Hematopoietic multipotent progenitor cell treated with erythropoietin and hydrocortisone succinate and interleukin-3 and kit ligand, for 6 days (in vitro differentiated cells): ENCODE measurements at regions not wholly inside any gene's neighbourhood (a gene's known extent, or its start where the extent isn't known, plus 50 kb on each side); places are given as distances from the start of the nearest gene placed in this dataset.
"Not testable (repeated sequence)": the region's sequence is repeated elsewhere in the genome, so short reads cannot be mapped to it uniquely, and the experiment has no call there.

Experiments
- DNase-seq: peaks from one replicate; pipeline ENCODE4 v3.0.0-alpha.2; 2015

DNA sequence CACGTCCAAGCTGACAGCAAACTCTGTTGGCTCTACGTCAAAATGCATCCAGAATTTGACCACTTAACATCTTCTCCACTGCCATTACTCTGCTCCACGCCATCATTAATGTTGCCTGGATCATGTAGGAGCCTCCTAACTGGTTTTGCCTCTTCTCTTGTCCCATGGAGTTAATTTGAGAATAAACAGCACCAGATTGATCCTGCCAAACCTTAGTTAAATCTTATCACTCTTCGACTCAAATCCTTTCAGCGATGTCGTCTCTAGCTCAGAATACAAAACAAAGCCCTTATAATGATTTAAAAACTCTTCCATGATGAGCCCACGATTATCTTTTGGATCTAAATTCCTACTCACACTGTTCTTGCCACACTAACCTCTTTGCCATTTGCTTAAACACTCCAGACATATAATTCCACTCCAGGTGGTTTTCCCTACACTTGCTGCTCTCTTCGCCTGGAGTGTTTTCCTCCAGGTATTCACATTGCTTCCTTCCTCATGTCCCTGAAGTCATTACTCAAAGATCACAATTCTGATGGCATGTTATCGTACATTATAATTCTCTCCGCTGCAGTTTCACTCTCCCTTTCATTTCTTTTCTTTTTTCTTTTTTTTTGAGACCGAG, 90.7 kb upstream of the KCNK2 start:
- no peak for DNase-seq

DNA sequence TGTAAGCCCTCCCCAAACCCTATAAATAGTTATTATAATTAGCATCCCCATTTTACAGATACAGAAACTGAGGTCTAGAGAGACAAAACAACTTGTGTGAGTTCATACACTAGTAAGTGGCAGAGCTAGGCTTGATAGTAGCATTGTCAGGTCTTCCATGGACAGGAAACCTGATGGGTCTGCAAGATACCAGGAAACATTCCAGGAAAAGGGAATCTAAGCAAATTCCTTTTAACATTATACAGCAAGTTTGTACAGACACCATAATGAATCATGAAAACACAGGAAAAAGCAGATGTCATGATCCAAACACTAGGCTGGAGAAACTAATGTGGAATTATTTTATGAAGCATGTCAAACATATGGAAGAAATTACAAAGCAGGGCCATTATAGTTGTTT, 89.1 kb upstream of the KCNK2 start:
- no peak for DNase-seq

DNA sequence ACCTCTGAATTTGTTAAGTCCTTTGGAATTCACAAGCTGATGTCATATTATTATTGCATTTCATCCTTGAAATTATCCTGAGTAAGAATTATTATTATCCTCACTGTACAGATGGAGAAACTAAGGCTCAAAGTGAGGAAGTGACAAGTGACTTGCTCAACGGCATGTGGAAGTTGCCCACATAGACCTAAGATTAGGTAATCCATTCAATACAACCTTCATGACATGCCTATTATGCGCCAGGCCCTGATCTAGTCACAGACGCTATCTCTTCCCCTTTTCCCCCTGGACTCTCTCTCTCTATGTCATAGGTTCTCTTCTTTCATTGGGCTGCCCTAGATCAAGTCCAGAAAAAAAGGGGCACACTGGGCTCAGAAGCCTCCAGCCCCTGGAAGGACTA, 84.9 kb upstream of the KCNK2 start:
- DNase-seq = no peak

DNA sequence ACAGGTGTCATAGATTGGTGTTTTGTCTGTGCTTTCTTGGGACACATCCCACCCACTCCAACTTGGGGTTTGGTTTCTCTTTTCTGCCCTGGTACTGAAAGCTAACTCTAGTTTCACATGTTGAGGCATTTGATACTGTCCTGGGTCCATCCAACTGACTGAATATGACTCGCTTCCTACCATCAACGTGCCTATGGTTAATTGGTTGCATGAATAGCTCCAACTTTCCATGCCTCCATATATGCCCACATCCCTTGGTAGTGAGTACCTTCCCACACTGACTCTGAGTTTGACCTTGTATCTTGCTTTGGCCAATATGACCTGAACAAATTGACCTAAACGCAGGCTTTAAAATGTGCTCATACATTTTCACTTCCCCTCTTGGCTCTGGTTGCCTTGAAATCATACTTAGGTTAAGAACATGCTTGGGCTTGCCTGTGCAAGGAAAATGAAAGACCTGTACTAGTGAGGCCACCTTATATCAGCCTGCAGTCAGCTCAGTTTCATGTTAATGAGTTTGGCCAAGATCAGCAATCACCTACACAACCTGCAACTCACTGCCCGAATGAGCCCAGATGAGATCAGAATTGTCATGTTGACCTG, 81.0 kb upstream of the KCNK2 start:
- DNase-seq = no peak

DNA sequence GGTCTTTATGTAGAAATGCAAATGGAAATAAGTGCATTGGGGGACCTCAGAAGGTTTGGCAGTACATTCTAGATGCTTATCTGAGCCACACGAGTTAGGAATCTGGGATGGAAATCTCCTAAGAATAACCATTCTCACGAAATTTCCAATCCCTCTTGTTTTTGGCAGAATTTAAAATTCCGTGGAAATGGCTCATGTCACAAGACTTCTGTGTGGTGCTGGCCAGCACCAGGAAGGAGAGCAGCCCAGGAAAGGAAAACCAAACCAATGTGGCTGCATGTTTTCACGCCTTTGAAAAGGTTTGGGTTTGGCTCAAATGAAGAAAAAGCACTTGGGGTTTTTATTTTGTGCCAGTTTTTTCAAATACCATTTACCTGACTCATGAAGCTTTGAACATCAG, 80.1 kb upstream of the KCNK2 start:
- DNase-seq = no peak

DNA sequence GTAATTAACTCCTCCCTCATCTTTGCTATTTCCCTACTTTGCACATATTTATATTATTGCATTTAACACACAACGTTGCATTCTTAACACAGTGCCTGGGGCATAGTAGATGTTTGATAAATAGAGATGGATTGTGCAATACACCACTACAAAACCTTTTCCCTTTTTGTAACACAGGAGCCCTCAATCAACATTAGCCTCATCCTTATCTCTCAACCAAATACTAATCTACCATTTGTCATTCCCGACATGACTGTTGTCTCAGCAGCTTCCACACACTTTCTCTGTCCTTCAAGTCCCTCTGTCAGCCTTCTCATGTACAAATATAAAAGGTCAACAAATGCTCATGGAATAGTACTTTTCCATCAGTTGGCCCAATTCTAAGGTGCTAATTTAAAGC, 78.9 kb upstream of the KCNK2 start:
- DNase-seq = no peak

DNA sequence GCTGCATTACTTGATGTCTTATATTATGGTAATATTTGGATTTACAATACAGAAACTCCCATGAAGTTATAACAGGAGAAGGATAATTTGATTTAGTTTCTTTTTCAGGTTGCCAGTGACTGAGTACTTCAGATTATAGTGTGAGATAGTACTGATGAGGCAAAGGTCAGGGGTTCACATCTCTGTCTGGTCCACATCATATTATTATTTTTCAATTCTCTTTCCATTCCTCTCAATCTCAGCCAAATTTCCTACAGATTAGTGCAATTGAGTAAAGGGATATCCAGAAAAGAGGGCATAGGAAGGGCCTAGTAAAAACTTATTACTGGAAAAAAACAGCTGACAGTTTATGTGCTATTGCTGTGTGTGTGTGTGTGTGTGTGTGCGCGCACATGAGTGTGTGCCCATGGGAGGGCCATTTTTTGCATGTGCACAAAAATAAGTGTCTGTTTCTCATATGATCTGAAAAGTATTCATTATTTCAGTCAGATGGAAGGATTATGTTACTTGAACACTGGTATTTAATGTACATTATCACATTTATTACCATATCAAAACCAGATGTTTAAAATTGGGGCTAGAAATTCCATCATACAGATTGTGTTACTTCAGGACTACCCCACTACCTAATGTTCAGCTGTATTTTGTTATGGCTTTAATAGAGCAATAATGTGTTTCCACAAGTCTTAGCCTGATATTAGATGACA, 78.3 kb upstream of the KCNK2 start:
- no peak for DNase-seq

DNA sequence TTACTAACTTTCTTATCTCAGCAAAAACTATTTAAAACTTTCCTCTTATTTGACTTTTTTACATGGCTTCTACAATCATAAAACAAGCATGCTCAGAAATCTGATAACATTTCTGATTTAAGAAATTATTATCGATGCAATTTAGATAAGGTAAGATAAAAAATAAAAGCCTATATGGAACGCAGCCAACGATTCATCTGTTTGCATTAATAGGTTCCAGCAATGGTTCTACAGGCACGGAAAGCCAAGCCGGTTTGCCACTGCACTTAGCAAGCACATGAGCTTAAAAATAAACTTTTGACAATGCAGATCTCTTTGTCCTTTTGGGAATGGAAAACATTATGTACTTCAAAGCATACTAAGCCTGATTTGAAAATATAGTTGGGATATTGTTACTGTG, 77.5 kb upstream of the KCNK2 start:
- no peak for DNase-seq

DNA sequence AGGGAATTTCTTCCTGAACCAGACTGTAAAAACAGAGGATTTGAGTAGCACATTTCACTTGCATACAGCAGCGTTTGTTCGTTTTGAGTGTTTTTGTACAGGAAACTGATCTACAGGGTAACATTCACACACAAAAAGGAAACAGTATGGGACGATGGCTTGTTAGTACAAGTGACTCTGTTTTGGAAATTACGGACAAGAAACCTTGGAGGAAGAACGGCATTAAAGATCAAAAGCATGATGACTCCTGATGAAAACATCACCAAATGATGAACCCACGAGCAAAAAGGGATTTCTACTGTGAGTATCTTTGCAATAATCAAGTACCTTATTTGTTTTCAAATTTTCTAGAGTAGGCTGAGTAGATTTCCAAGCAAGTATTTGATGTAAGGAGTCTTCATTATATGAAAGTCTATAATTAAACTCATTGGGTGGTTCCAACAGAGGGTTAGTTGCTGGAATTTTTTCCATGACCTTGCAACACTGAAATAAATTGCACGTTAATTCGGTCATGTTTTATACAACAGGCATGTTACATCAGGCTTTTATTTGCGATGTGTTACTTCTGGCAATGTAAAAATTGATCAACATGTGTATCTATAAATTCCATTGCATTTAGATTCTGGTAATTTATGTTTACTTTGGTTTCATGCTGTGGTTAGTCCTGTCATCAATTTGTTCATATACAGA, 76.7 kb upstream of the KCNK2 start:
- DNase-seq = no peak

DNA sequence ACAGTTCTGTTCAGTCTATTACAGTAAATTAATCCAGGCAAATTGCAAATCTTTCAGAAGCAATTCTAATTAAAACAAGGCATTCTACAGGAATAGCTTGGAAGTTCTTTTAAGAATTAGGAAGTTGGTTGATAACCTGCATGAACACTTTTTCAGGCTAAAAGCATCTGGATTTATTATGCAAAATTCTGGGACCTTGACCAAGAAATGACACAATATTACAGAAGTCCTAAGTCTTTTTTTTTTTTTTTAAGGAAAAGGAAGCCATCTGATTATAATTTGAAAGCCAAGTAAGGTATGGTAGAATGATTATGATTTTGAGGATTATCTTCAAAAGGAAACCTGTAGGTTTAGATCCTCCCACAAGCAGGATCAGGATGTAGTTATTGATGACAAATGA, 74.7 kb upstream of the KCNK2 start:
- no peak for DNase-seq

DNA sequence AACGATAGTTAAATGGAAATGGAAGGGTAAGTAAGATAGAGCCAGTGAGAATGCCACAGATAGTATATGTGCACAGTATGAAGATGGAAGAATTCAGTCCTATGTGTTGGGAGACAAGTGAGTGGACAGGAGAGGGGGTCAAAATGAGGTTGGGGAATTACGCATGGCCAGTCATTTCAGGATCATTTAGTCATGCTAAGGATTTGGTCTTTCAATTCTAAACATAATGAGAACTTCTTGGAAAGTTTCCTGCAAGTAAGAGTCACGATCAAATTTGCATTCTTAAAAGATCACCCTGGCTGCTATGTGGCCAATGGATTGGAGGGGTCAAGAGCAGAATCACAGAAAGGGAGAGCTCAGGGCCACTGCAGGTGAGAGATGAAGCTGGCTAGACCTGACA, 64.0 kb upstream of the KCNK2 start:
- no peak for DNase-seq

DNA sequence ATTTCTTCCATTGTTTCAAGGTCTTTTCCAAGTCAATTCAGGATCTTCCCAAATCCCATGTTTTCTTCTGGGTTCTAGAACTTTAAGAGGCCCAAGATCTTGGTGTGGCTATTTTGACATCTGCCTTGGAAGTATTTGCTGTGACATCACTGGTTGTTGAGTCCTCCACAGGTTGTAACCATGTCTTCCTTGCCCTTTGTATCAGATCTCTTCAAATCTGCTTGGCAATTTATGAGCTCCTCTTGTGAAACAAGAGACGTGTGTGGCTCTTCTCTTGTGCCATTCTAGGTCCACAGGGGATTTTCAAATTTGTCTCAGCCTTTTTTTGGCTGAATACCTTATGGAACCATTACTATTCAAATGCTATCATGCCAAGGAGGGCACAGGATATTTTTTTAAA, 60.3 kb upstream of the KCNK2 start:
- DNase-seq = no peak

DNA sequence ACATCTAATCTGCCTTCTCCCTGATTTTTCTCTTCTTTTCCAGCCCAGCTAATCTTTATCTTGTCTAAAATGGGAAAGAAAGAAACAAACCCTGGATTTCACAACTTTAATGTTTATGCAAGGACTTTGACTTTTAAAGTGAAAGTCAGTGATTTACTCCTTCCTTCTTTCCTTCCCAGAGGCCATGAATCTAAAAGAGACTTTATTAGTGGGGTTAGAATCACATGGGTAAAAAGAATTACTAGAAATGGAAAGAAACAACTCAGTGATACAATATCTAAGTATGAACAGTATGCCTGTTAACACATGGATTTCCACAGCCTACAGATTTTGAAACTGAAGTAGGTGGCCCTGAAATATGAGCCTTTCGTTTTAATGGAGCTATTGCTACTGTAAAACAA, 59.8 kb upstream of the KCNK2 start:
- DNase-seq = no peak

DNA sequence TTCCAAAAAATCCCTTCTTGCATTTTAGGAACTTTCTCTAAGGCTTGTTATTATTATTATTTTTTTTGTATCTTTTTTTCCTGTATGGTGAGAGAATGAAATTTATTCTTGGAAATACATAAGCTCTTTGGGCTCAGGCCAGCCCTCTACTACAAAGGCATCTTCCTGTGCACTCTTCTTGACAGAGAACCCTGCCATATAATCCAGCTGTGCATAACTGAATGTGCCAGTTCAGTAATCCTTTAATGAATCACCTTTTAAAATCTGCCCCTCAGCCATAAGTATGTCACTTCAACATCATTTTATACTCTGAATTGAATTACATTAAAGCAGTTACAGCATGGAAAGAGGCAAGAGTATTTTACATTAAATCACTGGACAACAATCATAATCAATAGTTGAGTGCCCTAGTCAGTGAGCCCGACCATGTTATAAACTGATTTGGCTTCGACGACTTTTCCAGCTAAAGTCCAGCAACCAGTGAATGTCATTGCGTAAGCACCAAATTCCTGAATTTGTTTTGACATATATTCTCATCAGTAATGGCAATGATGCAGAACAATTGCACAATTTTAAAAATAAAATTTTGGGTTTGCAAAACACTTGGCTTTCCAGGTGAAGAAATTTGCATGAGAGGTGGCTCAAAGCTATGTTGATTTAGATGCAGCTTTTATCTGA, 59.2 kb upstream of the KCNK2 start:
- no peak for DNase-seq

DNA sequence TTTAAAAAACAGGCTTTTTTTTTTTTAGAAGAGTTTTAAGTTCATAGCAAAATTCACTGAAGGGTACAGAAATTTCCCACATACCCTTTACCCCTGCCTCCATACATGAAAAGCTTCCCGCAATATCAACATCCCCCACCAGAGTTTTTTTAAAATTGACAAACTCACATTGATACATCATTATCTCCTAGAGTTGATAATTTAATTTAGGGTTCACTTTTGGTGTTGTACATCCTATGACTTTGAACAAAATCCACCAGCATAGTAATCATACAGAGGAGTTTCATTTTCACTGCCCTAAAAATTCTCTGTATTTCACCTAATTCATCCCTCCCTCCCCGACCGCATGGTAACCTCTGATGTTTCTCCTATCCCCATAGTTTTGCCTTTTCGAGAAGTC, 53.6 kb upstream of the KCNK2 start:
- no peak for DNase-seq

DNA sequence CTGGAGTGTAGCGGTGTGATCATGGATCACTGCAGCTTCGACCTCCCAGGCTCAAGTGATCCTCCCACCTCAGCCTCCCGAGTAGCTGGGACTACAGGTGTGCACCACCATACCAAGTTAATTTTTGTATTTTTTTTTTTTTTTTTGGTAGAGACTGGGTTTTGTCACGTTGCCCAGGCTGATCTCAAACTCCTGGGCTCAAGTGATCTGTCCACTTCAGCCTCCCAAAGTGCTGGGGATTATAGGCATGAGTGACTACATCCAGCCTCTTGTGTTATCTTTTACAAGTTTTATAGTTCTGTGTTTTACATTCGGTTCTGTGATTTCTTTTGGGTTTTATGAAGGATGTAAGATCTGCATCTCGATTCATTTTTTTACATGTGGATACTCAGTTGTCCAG, 52.0 kb upstream of the KCNK2 start:
- not testable (repeated sequence) for DNase-seq

DNA sequence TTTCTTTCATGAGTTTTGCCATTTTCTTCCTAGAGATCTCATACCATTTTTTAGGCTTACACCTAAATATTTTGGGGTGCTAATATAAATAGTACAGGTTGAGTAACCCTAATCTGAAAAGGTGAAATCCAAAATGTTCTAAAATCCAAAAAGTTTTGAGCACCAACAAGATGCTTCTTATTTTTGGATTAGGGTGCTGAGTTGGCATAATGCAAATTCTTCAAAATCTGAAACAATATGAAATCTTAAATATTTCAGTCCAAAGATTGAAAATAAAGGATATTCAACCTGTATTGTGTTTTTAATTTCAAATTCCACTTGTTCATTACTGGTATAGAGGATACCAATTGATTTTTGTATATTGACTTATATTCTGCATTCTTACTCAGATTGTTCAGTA, 51.1 kb upstream of the KCNK2 start:
- no peak for DNase-seq
